HCT116 (cell line): ENCODE measurements at regions not wholly inside any gene's neighbourhood (a gene's known extent, or its start where the extent isn't known, plus 50 kb on each side); places are given as distances from the start of the nearest gene placed in this dataset.
A peak's percentile ranks its signal among the peaks of the same experiment; 100 is the strongest.

Experiments used
- ATAC-seq: fragments of 200-7000 bp; cut with Tn5 transposase; 2 replicates; pipeline ENCODE4 v1.9.1; 2020; ENCODE audit warnings: mild to moderate bottlenecking, moderate library complexity
- BruUV-seq: library from RNA; stranded (reverse); fragments of 400-500 nt; replicated peaks from 2 replicates; lab custom pipeline; 2021; lab: Mats Ljungman, UMichigan
- CTCF ChIA-PET: fragments of 300-600 bp; sonication (Branson Sonifier 250); formaldehyde crosslinking; loops from one replicate; lab custom pipeline; 2021; ENCODE audit warnings: antibody characterized with exemption; lab: Charles Lee
- POLR2A ChIA-PET: fragments of 300-600, 350-600 bp; sonication (Branson Sonifier 250); formaldehyde crosslinking; loops from one replicate; lab custom pipeline; 2021; ENCODE audit warnings: antibody characterized with exemption; lab: Charles Lee
- RAD21 ChIA-PET, 2 experiments: fragments of 300-600 bp; sonication (Branson Sonifier 250); formaldehyde crosslinking; loops; one replicate each; lab custom pipeline; 2023; ENCODE audit warnings: low total read pairs in 2 of 2; ENCODE audit not compliant: uncharacterized antibody in 2 of 2, unreplicated experiment in 2 of 2, low non-redundant PET in 1 of 2; lab: Charles Lee
- DNase-seq: peaks from one replicate; pipeline ENCODE4 v3.0.0-alpha.2; 2010; ENCODE audit warnings: low read depth, low spot score
- H2AFZ ChIP-seq: fragments of 200-600 bp; shearing (Covaris generic), sonication (generic); 2 replicates; pipeline ENCODE4 v1.6.1; 2017; ENCODE audit warnings: low read depth, mixed run types, mixed read lengths, antibody characterized with exemption, low read length; ENCODE audit not compliant: poor library complexity, severe bottlenecking
- H3K27ac ChIP-seq: 2 replicates; pipeline ENCODE4 v1.5.1; 2012; ENCODE audit warnings: low read depth, low read length
- H3K27me3 ChIP-seq: fragments of 200-600 bp; sonication (generic); 2 replicates; pipeline ENCODE4 v1.6.1; 2016; ENCODE audit warnings: mixed run types, low read length, mixed read lengths; ENCODE audit not compliant: insufficient read depth
- H3K36me3 ChIP-seq, 2 experiments: fragments of 200-500 bp in 1 of 2; fragments of 200-600 bp in 1 of 2; sonication (Bioruptor generic) in 1 of 2; sonication (generic) in 1 of 2; 2 replicates each; pipeline versions ENCODE4 v1.5.1 to v1.6.1; 2014 to 2016; ENCODE audit warnings: low read length in 2 of 2, inconsistent platforms in 1 of 2, mixed read lengths in 1 of 2, mixed run types in 1 of 2; ENCODE audit not compliant: insufficient read depth in 2 of 2, control insufficient read depth in 1 of 2
- H3K4me1 ChIP-seq, 2 experiments: fragments of 200-600 bp in 1 of 2; sonication (generic) in 1 of 2; 2 replicates each; pipeline versions ENCODE4 v1.5.1 to v1.6.1; 2012 to 2017; ENCODE audit warnings: low read length in 2 of 2, inconsistent platforms in 1 of 2, mild to moderate bottlenecking in 1 of 2, mixed read lengths in 1 of 2, mixed run types in 1 of 2, moderate library complexity in 1 of 2; ENCODE audit not compliant: insufficient read depth in 2 of 2, control insufficient read depth in 1 of 2
- H3K4me2 ChIP-seq: fragments of 200-600 bp; sonication (generic); 2 replicates; pipeline ENCODE4 v1.6.1; 2017; ENCODE audit warnings: mixed run types, low read length, mixed read lengths
- H3K4me3 ChIP-seq, 2 experiments: fragments of 200-600 bp in 1 of 2; sonication (generic) in 1 of 2; replicated peaks in 1 of 2; 2 replicates each; pipeline ENCODE4 v1.5.1; 2011 to 2016; ENCODE audit warnings: low read length in 2 of 2, control low read depth in 1 of 2, low read depth in 1 of 2, mild to moderate bottlenecking in 1 of 2, mixed read lengths in 1 of 2, mixed run types in 1 of 2
- H3K79me2 ChIP-seq: fragments of 200-600 bp; sonication (generic); 2 replicates; pipeline ENCODE4 v1.6.1; 2017; ENCODE audit warnings: mild to moderate bottlenecking, mixed run types, low read length, moderate library complexity, mixed read lengths; ENCODE audit not compliant: insufficient read depth
- H3K9ac ChIP-seq: fragments of 200-600 bp; sonication (generic); 2 replicates; pipeline ENCODE4 v1.6.1; 2016; ENCODE audit warnings: low read length, mixed read lengths
- H3K9me2 ChIP-seq: fragments of 200-600 bp; sonication (generic), shearing (Covaris generic); 2 replicates; pipeline ENCODE4 v1.6.1; 2017; ENCODE audit warnings: mixed run types, mild to moderate bottlenecking, moderate library complexity; ENCODE audit not compliant: insufficient read depth
- H3K9me3 ChIP-seq, 2 experiments: fragments of 200-500 bp in 1 of 2; fragments of 200-600 bp in 1 of 2; sonication (Bioruptor generic) in 1 of 2; sonication (generic) in 1 of 2; 2 replicates each; pipeline ENCODE4 v1.6.1; 2014 to 2017; ENCODE audit warnings: low read length in 2 of 2, mixed read lengths in 2 of 2, inconsistent platforms in 1 of 2, low read depth in 1 of 2, mild to moderate bottlenecking in 1 of 2, mixed run types in 1 of 2, moderate library complexity in 1 of 2; ENCODE audit not compliant: control insufficient read depth in 1 of 2, insufficient read depth in 1 of 2
- H4K20me1 ChIP-seq: fragments of 200-600 bp; sonication (generic), shearing (Covaris generic); 2 replicates; pipeline ENCODE4 v1.6.1; 2017; ENCODE audit warnings: mixed run types, mild to moderate bottlenecking, moderate library complexity; ENCODE audit not compliant: insufficient read depth
- CBX3 ChIP-seq: IDR thresholded peaks from 2 replicates; pipeline ENCODE4 v1.6.1; 2012; ENCODE audit warnings: low read depth
- CEBPB ChIP-seq: IDR thresholded peaks from 2 replicates; pipeline ENCODE4 v1.6.1; 2012; ENCODE audit warnings: low read depth
- SIN3A ChIP-seq: IDR thresholded peaks from 2 replicates; pipeline ENCODE4 v1.6.1; 2012; ENCODE audit warnings: low read depth
- intact Hi-C: fragments of 100-400 bp; cut with micrococcal nuclease; formaldehyde crosslinking; loops from 2 replicates; pipeline ENCODE4 v1.10.0; 2022
- TF ChIP-seq, protein P1 (sequence below), 3 experiments: fragments of 200-600 bp in 1 of 3; sonication (generic) in 1 of 3; IDR thresholded peaks in 2 of 3; conservative IDR thresholded peaks in 1 of 3; 2 replicates each; pipeline ENCODE4 v1.5.1; 2012 to 2017; ENCODE audit warnings: low read depth in 2 of 3, low read length in 2 of 3, antibody characterized with exemption in 1 of 3, borderline replicate concordance in 1 of 3, control low read depth in 1 of 3, mild to moderate bottlenecking in 1 of 3, mixed read lengths in 1 of 3, mixed run types in 1 of 3, moderate library complexity in 1 of 3; ENCODE audit not compliant: insufficient read depth in 1 of 3
- TF ChIP-seq, protein P2 (sequence below): IDR thresholded peaks from 2 replicates; pipeline ENCODE4 v1.6.1; 2012

DNA sequence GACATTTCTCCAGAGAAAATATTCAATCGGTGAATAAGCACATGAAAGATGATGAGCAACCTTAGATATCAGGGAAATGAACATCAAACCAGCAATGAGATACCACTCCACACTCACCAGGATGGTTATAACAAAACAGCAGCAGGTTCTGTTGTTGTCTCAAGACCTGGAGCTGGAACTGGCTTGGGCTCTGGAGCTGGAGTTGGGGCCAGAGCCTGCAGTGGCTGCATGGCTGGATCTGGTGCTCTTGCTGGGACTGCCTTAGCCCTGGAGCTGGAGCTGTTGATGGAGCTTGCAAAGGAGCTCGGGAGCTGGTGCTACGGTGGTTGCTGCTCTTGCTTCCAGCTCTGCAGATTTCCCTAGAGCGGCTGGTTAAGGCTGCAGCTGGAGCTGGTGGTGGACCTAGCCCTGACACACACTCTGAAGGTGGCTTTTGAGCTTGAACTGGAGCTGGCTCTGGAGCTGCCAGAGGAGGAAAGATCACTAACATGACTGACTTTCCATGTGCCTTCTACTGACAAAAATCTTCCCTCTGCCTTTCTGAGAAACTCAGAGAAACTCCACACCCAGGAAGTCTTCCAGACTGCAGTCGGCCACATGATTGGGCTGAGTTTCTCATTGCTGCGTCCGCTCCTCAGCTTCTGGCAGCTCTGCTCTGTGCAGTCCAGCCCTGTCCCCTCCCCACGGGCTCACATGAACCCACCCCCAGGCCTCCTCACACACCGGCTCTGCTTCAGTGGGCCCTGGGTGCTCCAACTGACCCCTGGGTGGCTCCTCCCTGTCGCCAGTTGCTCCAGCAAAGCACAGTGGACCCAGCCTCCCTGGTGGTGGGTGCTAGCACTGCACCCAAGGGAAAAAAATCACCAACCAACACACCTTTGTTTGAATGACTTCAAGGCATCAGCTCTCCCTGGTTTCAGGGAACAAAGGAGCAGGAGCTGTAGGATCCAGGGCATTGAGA, 139.1 kb upstream of the FMN2 start:
- RAD21 ChIA-PET = no interaction called here
- H3K9ac ChIP-seq = no peak overlapping the region
- no peak overlapping the region for H3K27ac ChIP-seq
- H4K20me1 ChIP-seq = no peaks in the 10 kb centered on the region; the same call in 1 of the 2 replicates
- intact Hi-C loops = no loop called here
- no peak overlapping the region for H2AFZ ChIP-seq
- H3K9me3 ChIP-seq = peaks cover 0 to 5% of the 10 kb centered on the region in 2 experiments; a peak in 2 of 4 replicates
- DNase-seq = no peak
- no peaks in the 10 kb centered on the region for H3K79me2 ChIP-seq
- no TSS peak for BruUV-seq
- no peak overlapping the region for H3K4me3 ChIP-seq
- TF ChIP-seq, protein P1, sequence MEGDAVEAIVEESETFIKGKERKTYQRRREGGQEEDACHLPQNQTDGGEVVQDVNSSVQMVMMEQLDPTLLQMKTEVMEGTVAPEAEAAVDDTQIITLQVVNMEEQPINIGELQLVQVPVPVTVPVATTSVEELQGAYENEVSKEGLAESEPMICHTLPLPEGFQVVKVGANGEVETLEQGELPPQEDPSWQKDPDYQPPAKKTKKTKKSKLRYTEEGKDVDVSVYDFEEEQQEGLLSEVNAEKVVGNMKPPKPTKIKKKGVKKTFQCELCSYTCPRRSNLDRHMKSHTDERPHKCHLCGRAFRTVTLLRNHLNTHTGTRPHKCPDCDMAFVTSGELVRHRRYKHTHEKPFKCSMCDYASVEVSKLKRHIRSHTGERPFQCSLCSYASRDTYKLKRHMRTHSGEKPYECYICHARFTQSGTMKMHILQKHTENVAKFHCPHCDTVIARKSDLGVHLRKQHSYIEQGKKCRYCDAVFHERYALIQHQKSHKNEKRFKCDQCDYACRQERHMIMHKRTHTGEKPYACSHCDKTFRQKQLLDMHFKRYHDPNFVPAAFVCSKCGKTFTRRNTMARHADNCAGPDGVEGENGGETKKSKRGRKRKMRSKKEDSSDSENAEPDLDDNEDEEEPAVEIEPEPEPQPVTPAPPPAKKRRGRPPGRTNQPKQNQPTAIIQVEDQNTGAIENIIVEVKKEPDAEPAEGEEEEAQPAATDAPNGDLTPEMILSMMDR (IDR thresholded peaks at IDR 0.05 in 2 of 3, conservative IDR thresholded peaks at IDR 0.05 in 1 of 3; ENCODE audit: borderline replicate concordance in 1 of 3, insufficient read depth in 1 of 3, low read depth in 2 of 3, low read length in 2 of 3) = peak in 1 of 3 experiments; percentile 19; a peak in 1 of 6 replicates
- no peak for TF ChIP-seq CBX3
- no peak for TF ChIP-seq SIN3A
- no peak for TF ChIP-seq CEBPB
- TF ChIP-seq, protein P2, sequence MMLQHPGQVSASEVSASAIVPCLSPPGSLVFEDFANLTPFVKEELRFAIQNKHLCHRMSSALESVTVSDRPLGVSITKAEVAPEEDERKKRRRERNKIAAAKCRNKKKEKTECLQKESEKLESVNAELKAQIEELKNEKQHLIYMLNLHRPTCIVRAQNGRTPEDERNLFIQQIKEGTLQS = no peak
- H3K36me3 ChIP-seq = no peaks in the 10 kb centered on the region
- no peak for ATAC-seq
- no peaks in the 10 kb centered on the region for H3K9me2 ChIP-seq
- CTCF ChIA-PET = interaction anchor here (0.9 kb wide), 2 partner anchors 20 to 23 kb away, joined by 3 to 4 read pairs; no protein-coding TSS in a partner anchor
- POLR2A ChIA-PET = no interaction called here
- H3K4me1 ChIP-seq = no peaks in the 10 kb centered on the region
- no peaks in the 10 kb centered on the region for H3K27me3 ChIP-seq
- H3K4me2 ChIP-seq = no peak overlapping the region
